HEK293T (cell line): ENCODE measurements at regions not wholly inside any gene's neighbourhood (a gene's known extent, or its start where the extent isn't known, plus 50 kb on each side); places are given as distances from the start of the nearest gene placed in this dataset.

Source experiments
- CTCF ChIA-PET: fragments of 350-600 bp; formaldehyde crosslinking; extraction: SDS; loops from one replicate; lab custom pipeline; 2021; ENCODE audit warnings: antibody characterized with exemption, inconsistent platforms; lab: Yijun Ruan, JAX
- POLR2A ChIA-PET: fragments of 350-600 bp; formaldehyde crosslinking; extraction: SDS; loops from one replicate; lab custom pipeline; 2020; ENCODE audit warnings: antibody characterized with exemption, inconsistent platforms; lab: Yijun Ruan, JAX
- DNase-seq: peaks from one replicate; pipeline ENCODE4 v3.0.0; 2012; ENCODE audit warnings: mixed read lengths; ENCODE audit errors: extremely low spot score
- ARNT ChIP-seq: fragments of 450-650 bp; IDR thresholded peaks from 2 replicates; pipeline ENCODE4 v1.6.1; 2017; ENCODE audit warnings: mild to moderate bottlenecking
- BHLHE40 ChIP-seq: fragments of 450-650 bp; IDR thresholded peaks from 2 replicates; pipeline ENCODE4 v1.6.1; 2016; ENCODE audit warnings: mild to moderate bottlenecking, moderate library complexity, borderline replicate concordance
- CTBP1 ChIP-seq: fragments of 450-650 bp; IDR thresholded peaks from 2 replicates; pipeline ENCODE4 v1.6.1; 2016; ENCODE audit warnings: borderline replicate concordance
- ELF4 ChIP-seq: fragments of 450-650 bp; IDR thresholded peaks from 2 replicates; pipeline ENCODE4 v1.6.1; 2017; ENCODE audit warnings: antibody characterized with exemption
- FOXA1 ChIP-seq: fragments of 450-650 bp; IDR thresholded peaks from 2 replicates; pipeline ENCODE4 v1.6.1; 2016; ENCODE audit warnings: mild to moderate bottlenecking
- FOXK2 ChIP-seq: fragments of 450-650 bp; IDR thresholded peaks from 2 replicates; pipeline ENCODE4 v1.6.1; 2016; ENCODE audit warnings: mild to moderate bottlenecking
- FOXM1 ChIP-seq: fragments of 450-650 bp; IDR thresholded peaks from 2 replicates; pipeline ENCODE4 v1.6.1; 2017; ENCODE audit warnings: mild to moderate bottlenecking, borderline replicate concordance
- HDGF ChIP-seq: fragments of 450-650 bp; IDR thresholded peaks from 2 replicates; pipeline ENCODE4 v1.6.1; 2017; ENCODE audit warnings: antibody characterized with exemption, borderline replicate concordance
- L3MBTL2 ChIP-seq: fragments of 450-650 bp; conservative IDR thresholded peaks from 2 replicates; pipeline ENCODE4 v1.6.1; 2016; ENCODE audit warnings: mild to moderate bottlenecking
- LEF1 ChIP-seq: fragments of 450-650 bp; IDR thresholded peaks from 2 replicates; pipeline ENCODE4 v1.6.1; 2017; ENCODE audit warnings: mild to moderate bottlenecking, borderline replicate concordance
- NFRKB ChIP-seq: fragments of 450-650 bp; IDR thresholded peaks from 2 replicates; pipeline ENCODE4 v1.6.1; 2016; ENCODE audit warnings: mild to moderate bottlenecking, moderate library complexity
- PKNOX1 ChIP-seq: fragments of 450-650 bp; IDR thresholded peaks from 2 replicates; pipeline ENCODE4 v1.6.1; 2016
- SP1 ChIP-seq: fragments of 450-650 bp; IDR thresholded peaks from 2 replicates; pipeline ENCODE4 v1.6.1; 2017
- SUZ12 ChIP-seq: fragments of 450-650 bp; IDR thresholded peaks from 2 replicates; pipeline ENCODE4 v1.6.1; 2016; ENCODE audit warnings: mild to moderate bottlenecking
- TARDBP ChIP-seq: fragments of 450-650 bp; IDR thresholded peaks from 2 replicates; pipeline ENCODE4 v1.6.1; 2016
- ZNF384 ChIP-seq: fragments of 450-650 bp; IDR thresholded peaks from 2 replicates; pipeline ENCODE4 v1.6.1; 2016

- ChIA-PET CTCF (no interaction called here), POLR2A (no interaction called here)
- TF ChIP-seq ZNF384 (no peak), ARNT (no peak), LEF1 (no peak), ELF4 (no peak), BHLHE40 (no peak), FOXM1 (no peak), SUZ12 (no peak), NFRKB (no peak), CTBP1 (no peak), HDGF (no peak), FOXA1 (no peak), PKNOX1 (no peak), TARDBP (no peak), L3MBTL2 (no peak), FOXK2 (no peak)
- DNase-seq: no peak
These were observed 411.0 kb upstream of the NR2F2 start for GRCh38 chr15:95919460-95919859.

DNA sequence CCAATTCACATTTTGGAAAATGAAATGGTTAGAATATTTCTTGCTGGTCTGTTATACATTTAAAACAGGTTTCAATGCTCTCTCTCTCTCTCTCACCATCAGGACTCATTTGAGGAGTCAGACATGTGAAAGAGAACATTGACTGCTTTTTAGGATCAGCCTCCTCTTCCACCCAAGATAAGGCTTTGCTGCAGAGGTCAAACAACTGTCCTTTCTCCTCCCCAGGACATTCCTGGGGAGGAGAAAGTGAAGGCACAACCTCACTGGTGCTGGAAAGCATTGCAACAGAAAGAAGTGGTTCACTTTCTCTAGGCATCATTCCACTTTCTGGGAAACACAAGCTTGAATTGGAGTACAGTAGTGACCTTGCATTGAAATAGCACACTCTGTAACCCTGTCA is 409.1 kb upstream of the NR2F2 start:
- POLR2A ChIA-PET: no interaction called here
- TF ChIP-seq PKNOX1 (no peak), HDGF (no peak), FOXA1 (no peak), ELF4 (no peak), SUZ12 (no peak), ZNF384 (no peak), NFRKB (no peak), TARDBP (no peak), L3MBTL2 (no peak), LEF1 (no peak), ARNT (no peak), SP1 (no peak), CTBP1 (no peak), BHLHE40 (no peak), FOXK2 (no peak), FOXM1 (no peak)
- DNase-seq: no peak
- CTCF ChIA-PET: no interaction called here

DNA sequence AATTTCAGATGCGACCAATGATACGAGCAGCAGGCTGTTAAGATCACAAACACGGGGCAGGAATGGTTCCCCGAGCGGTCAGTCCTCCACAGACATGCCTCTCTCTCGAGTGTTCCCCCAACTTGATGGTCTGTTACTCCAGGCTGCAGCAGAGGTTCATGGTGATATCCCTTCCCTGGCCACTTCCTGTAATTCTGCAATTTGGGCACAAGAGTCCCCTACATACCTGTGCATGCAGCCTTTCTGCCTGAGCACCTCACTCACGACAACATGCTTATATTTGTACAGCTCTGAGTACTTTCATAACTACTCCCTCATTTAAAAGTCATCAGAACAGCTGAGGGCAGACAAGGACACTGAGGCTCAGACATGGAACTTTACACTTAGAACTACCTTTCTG is 408.1 kb upstream of the NR2F2 start:
- TF ChIP-seq SP1: no peak
- TF ChIP-seq FOXM1: no peak
- no peak for TF ChIP-seq FOXK2
- no peak for TF ChIP-seq L3MBTL2
- TF ChIP-seq ZNF384: no peak
- TF ChIP-seq LEF1: no peak
- no peak for TF ChIP-seq BHLHE40
- TF ChIP-seq CTBP1: no peak
- TF ChIP-seq PKNOX1: no peak
- no peak for TF ChIP-seq SUZ12
- no peak for TF ChIP-seq ELF4
- no peak for TF ChIP-seq FOXA1
- no peak for TF ChIP-seq ARNT
- no peak for TF ChIP-seq HDGF
- TF ChIP-seq NFRKB: no peak
- TF ChIP-seq TARDBP: no peak
- ChIA-PET CTCF (no interaction called here), POLR2A (no interaction called here)
- no peak for DNase-seq

DNA sequence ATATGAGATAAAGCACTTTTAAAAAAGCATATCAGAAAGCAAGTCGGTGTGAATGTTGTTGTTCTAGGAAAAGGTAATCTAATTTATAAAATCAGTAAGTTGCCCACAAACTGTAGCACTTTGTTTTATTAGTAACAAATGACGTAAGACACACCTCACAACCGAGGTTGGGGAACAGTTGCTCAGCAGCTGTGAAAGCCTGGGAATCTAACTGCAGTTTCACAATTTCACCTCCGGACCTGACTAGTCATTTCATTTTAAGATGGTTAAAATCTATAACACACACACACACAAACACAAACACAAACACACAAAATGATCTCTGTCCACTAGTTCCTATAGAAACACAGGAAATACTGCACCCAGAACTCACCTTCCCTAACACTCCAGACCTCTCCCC is 406.7 kb upstream of the NR2F2 start:
- TF ChIP-seq ELF4 (no peak), LEF1 (no peak), L3MBTL2 (no peak), SP1 (no peak), NFRKB (no peak), SUZ12 (no peak), ZNF384 (no peak), FOXK2 (no peak), ARNT (no peak), TARDBP (no peak), FOXM1 (no peak), HDGF (no peak), PKNOX1 (no peak), CTBP1 (no peak), BHLHE40 (no peak), FOXA1 (no peak)
- CTCF ChIA-PET: no interaction called here
- DNase-seq: no peak
- POLR2A ChIA-PET: no interaction called here

GRCh38 chr15:95928822-95929221 is 401.7 kb upstream of the NR2F2 start:
- no peak for DNase-seq
- TF ChIP-seq PKNOX1 (no peak), L3MBTL2 (no peak), LEF1 (no peak), HDGF (no peak), NFRKB (no peak), FOXK2 (no peak), SP1 (no peak), ARNT (no peak), BHLHE40 (no peak), CTBP1 (no peak), ZNF384 (no peak), ELF4 (no peak), FOXM1 (no peak), TARDBP (no peak), FOXA1 (no peak), SUZ12 (no peak)
- ChIA-PET CTCF (interaction anchor here (0.5 kb wide), 1 partner anchor 1280 kb away, joined by 3 read pairs; no protein-coding TSS in a partner anchor), POLR2A (no interaction called here)
